Activated CD4-positive, CD25-positive, alpha-beta regulatory T cell (primary cell): ENCODE measurements at regions not wholly inside any gene's neighbourhood (a gene's known extent, or its start where the extent isn't known, plus 50 kb on each side); places are given as distances from the start of the nearest gene placed in this dataset.
"Not testable (repeated sequence)": the region's sequence is repeated elsewhere in the genome, so short reads cannot be mapped to it uniquely, and the experiment has no call there.

ENCODE experiments used
- DNase-seq, 4 experiments: peaks; one replicate each; lab custom pipeline; 2025; lab: John Stamatoyannopoulos, UW

- DNase-seq: no peak
These were observed 79.5 kb upstream of the DMRT1 start for GRCh38 chr9:761793-762560.

GRCh38 chr9:763692-764091, 77.8 kb upstream of the DMRT1 start:
- DNase-seq: no peak

- no peak for DNase-seq
These were observed 77.4 kb upstream of the DMRT1 start for GRCh38 chr9:764105-764524.

GRCh38 chr9:764986-765385, 76.5 kb upstream of the DMRT1 start:
- no peak for DNase-seq

GRCh38 chr9:767061-767561, 74.4 kb upstream of the DMRT1 start:
- not testable (repeated sequence) for DNase-seq

- DNase-seq: no peak
These were observed 65.4 kb upstream of the DMRT1 start for GRCh38 chr9:776086-776485.

- no peak for DNase-seq
These were observed 63.5 kb upstream of the DMRT1 start for GRCh38 chr9:777978-778377.

- DNase-seq: no peak
These were observed 57.3 kb upstream of the DMRT1 start for GRCh38 chr9:784202-784601.

- DNase-seq: no peak
These were observed 56.6 kb upstream of the DMRT1 start for GRCh38 chr9:784916-785315.

GRCh38 chr9:785997-786396, 55.5 kb upstream of the DMRT1 start:
- DNase-seq: no peak

- no peak for DNase-seq
These were observed 55.1 kb upstream of the DMRT1 start for GRCh38 chr9:786405-786804.

GRCh38 chr9:788777-789176, 52.7 kb upstream of the DMRT1 start:
- DNase-seq: no peak
